Caco-2 (cell line): ENCODE measurements at regions not wholly inside any gene's neighbourhood (a gene's known extent, or its start where the extent isn't known, plus 50 kb on each side); places are given as distances from the start of the nearest gene placed in this dataset.

Experiments used
- BruUV-seq: library from RNA; stranded (reverse); fragments of 400-500 nt; replicated peaks from 2 replicates; lab custom pipeline; 2021; lab: Mats Ljungman, UMichigan
- CTCF ChIA-PET: fragments of 300-600 bp; sonication (Branson Sonifier 250); formaldehyde crosslinking; loops from one replicate; lab custom pipeline; 2022; ENCODE audit warnings: antibody characterized with exemption; lab: Charles Lee
- POLR2A ChIA-PET: fragments of 300-600 bp; sonication (Branson Sonifier 250); formaldehyde crosslinking; loops from one replicate; lab custom pipeline; 2022; ENCODE audit warnings: antibody characterized with exemption; lab: Charles Lee
- DNase-seq, 2 experiments: peaks; one replicate each; pipeline versions ENCODE4 v3.0.0 to v3.0.0-alpha.2; 2020 to 2022
- H3K27me3 ChIP-seq: replicated peaks from 2 replicates; pipeline ENCODE4 v1.6.0; 2011; ENCODE audit warnings: low read length; ENCODE audit not compliant: control insufficient read depth, insufficient read depth
- H3K36me3 ChIP-seq: 2 replicates; pipeline ENCODE4 v1.5.1; 2011; ENCODE audit warnings: low read length; ENCODE audit not compliant: control insufficient read depth, insufficient read depth
- H3K4me1 ChIP-seq: fragments of 250-450 bp; sonication (Bioruptor Pico); 2 replicates; pipeline ENCODE4 v1.5.1; 2020; ENCODE audit warnings: mild to moderate bottlenecking
- H3K4me3 ChIP-seq: 2 replicates; pipeline ENCODE4 v1.5.1; 2011; ENCODE audit warnings: low read depth, mild to moderate bottlenecking, control low read depth, low read length
- H3K9me3 ChIP-seq: fragments of 250-450 bp; sonication (Bioruptor Pico); 2 replicates; pipeline ENCODE4 v1.5.1; 2020; ENCODE audit warnings: mild to moderate bottlenecking, moderate library complexity
- H3K27ac Mint-ChIP-seq: one replicate; pipeline ENCODE4 v1.8.0; 2022; ENCODE audit warnings: mixed read lengths; ENCODE audit not compliant: unreplicated experiment
- H3K27me3 Mint-ChIP-seq: one replicate; pipeline ENCODE4 v1.8.0; 2022; ENCODE audit warnings: mixed read lengths; ENCODE audit not compliant: insufficient read depth, unreplicated experiment
- H3K36me3 Mint-ChIP-seq: one replicate; pipeline ENCODE4 v1.8.0; 2022; ENCODE audit warnings: mild to moderate bottlenecking, mixed read lengths; ENCODE audit not compliant: insufficient read depth, unreplicated experiment
- H3K4me1 Mint-ChIP-seq: one replicate; pipeline ENCODE4 v1.8.0; 2022; ENCODE audit warnings: low read depth, mixed read lengths; ENCODE audit not compliant: unreplicated experiment
- H3K4me3 Mint-ChIP-seq: one replicate; pipeline ENCODE4 v1.8.0; 2022; ENCODE audit warnings: mild to moderate bottlenecking, moderate library complexity, mixed read lengths; ENCODE audit not compliant: unreplicated experiment
- H3K9me3 Mint-ChIP-seq: one replicate; pipeline ENCODE4 v1.8.0; 2022; ENCODE audit warnings: mixed read lengths; ENCODE audit not compliant: unreplicated experiment
- CTCF ChIP-seq, 2 experiments: fragments of 200-600 bp in 1 of 2; IDR thresholded peaks; 1 replicate in 1 of 2; 2 replicates in 1 of 2; pipeline versions ENCODE4 v1.5.1 to v1.8.0; 2011 to 2022; ENCODE audit warnings: antibody characterized with exemption in 1 of 2, control low read depth in 1 of 2, inconsistent platforms in 1 of 2, low read depth in 1 of 2, low read length in 1 of 2, mild to moderate bottlenecking in 1 of 2, moderate library complexity in 1 of 2; ENCODE audit not compliant: insufficient read depth in 1 of 2, severe bottlenecking in 1 of 2, unreplicated experiment in 1 of 2
- intact Hi-C: fragments of 100-400 bp; cut with micrococcal nuclease; formaldehyde crosslinking; loops from one replicate; pipeline ENCODE4 v1.10.0; 2022; ENCODE audit not compliant: unreplicated experiment

DNA sequence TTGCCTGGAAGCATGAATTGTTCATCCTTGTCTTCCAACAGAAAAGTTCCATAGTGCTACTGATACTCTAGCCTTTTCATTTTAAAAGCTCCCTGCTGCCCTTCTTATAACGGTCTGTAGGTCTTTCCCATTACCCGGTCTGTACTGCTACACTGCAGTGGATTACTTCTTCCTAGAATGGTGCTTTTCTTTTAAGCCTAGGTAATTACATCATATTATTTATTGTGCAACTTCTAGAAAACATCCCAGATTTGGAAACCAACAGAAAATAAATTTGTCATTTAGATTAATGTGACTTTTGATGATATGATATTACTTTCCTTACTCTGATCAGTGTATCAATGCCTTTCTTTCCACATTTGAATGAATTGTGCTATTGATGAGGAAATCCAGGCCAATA is 199.4 kb downstream of the TANC2 start:
- Mint-ChIP-seq H3K27me3 (peaks cover 7% of the 10 kb centered on the region), H3K4me1 (no peaks in the 10 kb centered on the region), H3K4me3 (no peak overlapping the region), H3K36me3 (no peaks in the 10 kb centered on the region), H3K27ac (no peak overlapping the region), H3K9me3 (no peaks in the 10 kb centered on the region)
- H3K27me3 ChIP-seq = no peaks in the 10 kb centered on the region
- H3K36me3 ChIP-seq = no peaks in the 10 kb centered on the region
- no peak for TF ChIP-seq CTCF (IDR thresholded peaks at IDR 0.05; ENCODE audit: insufficient read depth in 1 of 2, low read depth in 1 of 2, low read length in 1 of 2, severe bottlenecking in 1 of 2, unreplicated experiment in 1 of 2)
- no peak for DNase-seq
- intact Hi-C loops = no loop called here
- H3K4me1 ChIP-seq = no peaks in the 10 kb centered on the region
- no peaks in the 10 kb centered on the region for H3K9me3 ChIP-seq
- ChIA-PET CTCF (no interaction called here), POLR2A (no interaction called here)
- no TSS peak for BruUV-seq
- H3K4me3 ChIP-seq = no peak overlapping the region

GRCh38 chr17:63170795-63171194 is 204.8 kb downstream of the TANC2 start:
- intact Hi-C loops = no loop called here
- peaks cover 7% of the 10 kb centered on the region for H3K27me3 Mint-ChIP-seq
- ChIA-PET POLR2A (no interaction called here), CTCF (no interaction called here)
- H3K9me3 ChIP-seq = no peaks in the 10 kb centered on the region
- H3K27me3 ChIP-seq = no peaks in the 10 kb centered on the region
- no peaks in the 10 kb centered on the region for H3K4me1 ChIP-seq
- no peak overlapping the region for H3K4me3 ChIP-seq
- no peak for TF ChIP-seq CTCF (IDR thresholded peaks at IDR 0.05; ENCODE audit: insufficient read depth in 1 of 2, low read depth in 1 of 2, low read length in 1 of 2, severe bottlenecking in 1 of 2, unreplicated experiment in 1 of 2)
- H3K27ac Mint-ChIP-seq = no peak overlapping the region
- H3K4me3 Mint-ChIP-seq = no peak overlapping the region
- H3K4me1 Mint-ChIP-seq = no peaks in the 10 kb centered on the region
- DNase-seq = no peak
- BruUV-seq = no TSS peak
- H3K36me3 Mint-ChIP-seq = no peaks in the 10 kb centered on the region
- no peaks in the 10 kb centered on the region for H3K36me3 ChIP-seq
- H3K9me3 Mint-ChIP-seq = no peaks in the 10 kb centered on the region

GRCh38 chr17:63171428-63172393 is 205.7 kb downstream of the TANC2 start:
- ChIA-PET CTCF (no interaction called here), POLR2A (no interaction called here)
- no peaks in the 10 kb centered on the region for H3K9me3 Mint-ChIP-seq
- no peaks in the 10 kb centered on the region for H3K9me3 ChIP-seq
- intact Hi-C loops = no loop called here
- H3K27ac Mint-ChIP-seq = no peak overlapping the region
- no peaks in the 10 kb centered on the region for H3K4me1 ChIP-seq
- no peaks in the 10 kb centered on the region for H3K27me3 ChIP-seq
- H3K4me1 Mint-ChIP-seq = no peaks in the 10 kb centered on the region
- H3K36me3 Mint-ChIP-seq = no peaks in the 10 kb centered on the region
- H3K36me3 ChIP-seq = no peaks in the 10 kb centered on the region
- no peak overlapping the region for H3K4me3 Mint-ChIP-seq
- H3K4me3 ChIP-seq = no peak overlapping the region
- no peak for DNase-seq
- no peak for TF ChIP-seq CTCF (IDR thresholded peaks at IDR 0.05; ENCODE audit: insufficient read depth in 1 of 2, low read depth in 1 of 2, low read length in 1 of 2, severe bottlenecking in 1 of 2, unreplicated experiment in 1 of 2)
- H3K27me3 Mint-ChIP-seq = peaks cover 5% of the 10 kb centered on the region
- BruUV-seq = no TSS peak
